SK-N-MC (cell line): ENCODE measurements at regions not wholly inside any gene's neighbourhood (a gene's known extent, or its start where the extent isn't known, plus 50 kb on each side); places are given as distances from the start of the nearest gene placed in this dataset.

Experiments used
- EZH2 ChIP-seq: fragments of 200-600 bp; sonication (generic); IDR thresholded peaks from one replicate; pipeline ENCODE4 v1.6.1; 2017; ENCODE audit warnings: antibody characterized with exemption
- POLR2AphosphoS5 ChIP-seq: IDR thresholded peaks from 2 replicates; pipeline ENCODE4 v1.6.1; 2012; ENCODE audit warnings: mild to moderate bottlenecking, low read depth, low read length, borderline replicate concordance

DNA sequence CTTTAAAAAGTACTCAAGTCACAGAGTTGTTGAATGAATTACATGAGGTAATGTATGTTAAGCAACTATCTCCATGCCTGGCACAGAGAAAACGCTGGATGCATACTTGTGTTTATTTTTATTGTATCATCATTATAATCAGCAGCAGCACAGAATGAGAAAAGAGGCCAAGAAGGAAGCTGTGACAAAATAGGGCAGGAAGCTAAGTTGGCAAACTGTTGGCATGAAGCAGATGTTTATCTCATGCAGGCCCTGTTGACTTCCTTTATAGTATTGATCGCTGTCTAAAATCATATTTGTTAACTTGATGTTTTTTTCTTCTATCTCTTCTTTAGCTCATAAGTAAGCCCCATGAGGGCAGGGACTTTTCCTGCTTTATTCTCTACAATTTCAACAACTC, 466.6 kb downstream of the TRHDE start:
- TF ChIP-seq POLR2AphosphoS5: no peak
- no peak for TF ChIP-seq EZH2
